Mesenchymal stem cell (in vitro differentiated cells and primary cell): ENCODE measurements at regions not wholly inside any gene's neighbourhood (a gene's known extent, or its start where the extent isn't known, plus 50 kb on each side); places are given as distances from the start of the nearest gene placed in this dataset.

Experiments
- DNase-seq: peaks from one replicate; pipeline ENCODE4 v3.0.0-alpha.2; 2013
- H2AFZ ChIP-seq: one replicate; pipeline ENCODE4 v1.6.1; 2013; ENCODE audit warnings: low read depth, mild to moderate bottlenecking, control low read depth, inconsistent platforms, low read length, moderate library complexity
- H2AK5ac ChIP-seq: 2 replicates; pipeline ENCODE4 v1.6.1; 2013; ENCODE audit warnings: low read length, moderate library complexity, mild to moderate bottlenecking, inconsistent platforms; ENCODE audit not compliant: severe bottlenecking
- H2BK120ac ChIP-seq: one replicate; pipeline ENCODE4 v1.6.1; 2013; ENCODE audit warnings: low read depth, mild to moderate bottlenecking, inconsistent platforms, low read length, moderate library complexity
- H2BK12ac ChIP-seq, 2 experiments: one replicate each; pipeline ENCODE4 v1.6.1; 2013; ENCODE audit warnings: inconsistent platforms in 2 of 2, low read length in 2 of 2, mild to moderate bottlenecking in 2 of 2, moderate library complexity in 2 of 2, control low read depth in 1 of 2
- H2BK15ac ChIP-seq: one replicate; pipeline ENCODE4 v1.6.1; 2013; ENCODE audit warnings: mild to moderate bottlenecking, low read depth, inconsistent platforms; ENCODE audit not compliant: poor library complexity, severe bottlenecking
- H2BK5ac ChIP-seq: 2 replicates; pipeline ENCODE4 v1.6.1; 2013; ENCODE audit warnings: low read depth, mild to moderate bottlenecking, low read length, control low read depth, inconsistent platforms; ENCODE audit not compliant: poor library complexity, severe bottlenecking
- H3K14ac ChIP-seq, 2 experiments: one replicate each; pipeline ENCODE4 v1.6.1; 2013; ENCODE audit warnings: inconsistent platforms in 2 of 2, low read length in 2 of 2, control low read depth in 1 of 2, mild to moderate bottlenecking in 1 of 2, moderate library complexity in 1 of 2
- H3K18ac ChIP-seq, 2 experiments: one replicate each; pipeline ENCODE4 v1.6.1; 2013; ENCODE audit warnings: inconsistent platforms in 2 of 2, low read length in 2 of 2, control low read depth in 1 of 2, low read depth in 1 of 2, mild to moderate bottlenecking in 1 of 2
- H3K23ac ChIP-seq, 2 experiments: one replicate each; pipeline ENCODE4 v1.6.1; 2013; ENCODE audit warnings: inconsistent platforms in 2 of 2, low read length in 2 of 2, mild to moderate bottlenecking in 2 of 2, moderate library complexity in 2 of 2, control low read depth in 1 of 2
- H3K27ac ChIP-seq: 2 replicates; pipeline ENCODE4 v1.5.1; 2013; ENCODE audit warnings: mild to moderate bottlenecking, moderate library complexity, low read length, control low read depth, inconsistent platforms; ENCODE audit not compliant: poor library complexity, severe bottlenecking
- H3K27me3 ChIP-seq, 2 experiments: 2 replicates each; pipeline versions ENCODE4 v1.6.1 to v1.7.0; 2013; ENCODE audit warnings: low read length in 2 of 2, mild to moderate bottlenecking in 2 of 2, moderate library complexity in 2 of 2, control low read depth in 1 of 2, inconsistent platforms in 1 of 2; ENCODE audit not compliant: control insufficient read depth in 1 of 2, insufficient read depth in 1 of 2
- H3K36me3 ChIP-seq, 2 experiments: 2 replicates each; pipeline versions ENCODE4 v1.6.1 to v1.7.0; 2013; ENCODE audit warnings: low read length in 2 of 2, control low read depth in 1 of 2, inconsistent platforms in 1 of 2, low read depth in 1 of 2, mild to moderate bottlenecking in 1 of 2; ENCODE audit not compliant: insufficient read depth in 2 of 2, control insufficient read depth in 1 of 2
- H3K4ac ChIP-seq, 2 experiments: one replicate each; pipeline ENCODE4 v1.6.1; 2013; ENCODE audit warnings: inconsistent platforms in 2 of 2, low read length in 2 of 2, mild to moderate bottlenecking in 2 of 2, moderate library complexity in 2 of 2, control low read depth in 1 of 2, low read depth in 1 of 2
- H3K4me1 ChIP-seq: 2 replicates; pipeline ENCODE4 v1.6.1; 2013; ENCODE audit warnings: low read depth, low read length, control low read depth; ENCODE audit not compliant: control insufficient read depth, insufficient read depth
- H3K4me2 ChIP-seq: 2 replicates; pipeline ENCODE4 v1.6.1; 2013; ENCODE audit warnings: low read length, mild to moderate bottlenecking, inconsistent platforms; ENCODE audit not compliant: poor library complexity, severe bottlenecking
- H3K4me3 ChIP-seq, 2 experiments: 2 replicates each; pipeline versions ENCODE4 v1.5.1 to v1.7.0; 2013; ENCODE audit warnings: low read length in 2 of 2, mild to moderate bottlenecking in 2 of 2, control low read depth in 1 of 2, low read depth in 1 of 2; ENCODE audit not compliant: insufficient read depth in 1 of 2
- H3K79me1 ChIP-seq: replicated peaks from 2 replicates; pipeline ENCODE4 v1.6.1; 2013; ENCODE audit warnings: mild to moderate bottlenecking, control low read depth, low read length, inconsistent platforms; ENCODE audit not compliant: poor library complexity, severe bottlenecking
- H3K9ac ChIP-seq: 2 replicates; pipeline ENCODE4 v1.7.0; 2013; ENCODE audit warnings: mild to moderate bottlenecking, low read length, moderate library complexity
- H3K9me3 ChIP-seq: 2 replicates; pipeline ENCODE4 v1.7.0; 2013; ENCODE audit warnings: mild to moderate bottlenecking, low read length; ENCODE audit not compliant: control insufficient read depth
- H4K8ac ChIP-seq: one replicate; pipeline ENCODE4 v1.6.1; 2013; ENCODE audit warnings: inconsistent platforms, mild to moderate bottlenecking, low read length, moderate library complexity
- H4K91ac ChIP-seq: one replicate; pipeline ENCODE4 v1.6.1; 2013; ENCODE audit warnings: mild to moderate bottlenecking, low read length, inconsistent platforms
- WGBS: methylation state at CpG from one replicate; pipeline ENCODE4 v1.1.7; 2013; ENCODE audit warnings: mixed read lengths; 5-methylcytosine and 5-hydroxymethylcytosine counted together

DNA sequence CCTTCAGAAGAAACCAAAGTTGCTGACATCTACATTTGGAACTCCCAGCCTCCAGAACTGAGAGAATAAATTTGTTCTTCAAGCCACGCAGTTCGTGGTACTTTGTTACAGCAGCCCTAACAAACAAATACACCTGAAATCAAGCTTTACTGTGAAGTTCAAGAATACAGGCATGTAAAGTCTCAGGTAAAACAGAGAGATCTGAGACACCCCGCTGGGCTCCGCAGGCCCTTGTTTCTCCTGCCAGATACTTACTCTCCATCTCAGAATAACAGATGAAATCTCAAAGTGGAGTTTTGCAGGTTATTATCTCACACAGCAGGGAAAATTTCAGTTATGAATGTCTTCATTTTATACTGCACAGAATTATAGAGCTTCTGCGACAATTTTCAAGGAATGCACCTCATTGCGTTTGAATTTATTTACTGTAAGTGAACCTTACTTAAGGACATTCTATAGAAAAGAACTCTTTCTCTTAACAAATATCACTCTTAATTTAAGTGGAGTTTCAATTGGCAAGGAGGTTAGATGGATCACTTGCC lies 492.4 kb upstream of the LRATD1 start:
- H2BK5ac ChIP-seq: no peak overlapping the region
- H3K4me3 ChIP-seq: no peak overlapping the region
- H3K9me3 ChIP-seq: peaks cover 3% of the 10 kb centered on the region
- WGBS: 86% methylated on average over 5 of the region's 6 CpGs
- H3K18ac ChIP-seq: no peak overlapping the region
- H3K23ac ChIP-seq: no peak overlapping the region
- H2AFZ ChIP-seq: no peak overlapping the region
- H3K4me2 ChIP-seq: no peak overlapping the region
- no peak overlapping the region for H2AK5ac ChIP-seq
- H2BK12ac ChIP-seq: no peak overlapping the region
- no peak overlapping the region for H4K91ac ChIP-seq
- H2BK120ac ChIP-seq: no peak overlapping the region
- no peaks in the 10 kb centered on the region for H3K79me1 ChIP-seq
- no peaks in the 10 kb centered on the region for H3K36me3 ChIP-seq
- H2BK15ac ChIP-seq: no peak overlapping the region
- H3K27ac ChIP-seq: no peak overlapping the region
- no peaks in the 10 kb centered on the region for H3K4me1 ChIP-seq
- no peaks in the 10 kb centered on the region for H3K27me3 ChIP-seq
- no peak overlapping the region for H3K4ac ChIP-seq
- H3K14ac ChIP-seq: no peak overlapping the region
- no peak overlapping the region for H4K8ac ChIP-seq
- H3K9ac ChIP-seq: no peak overlapping the region
- no peak for DNase-seq

DNA sequence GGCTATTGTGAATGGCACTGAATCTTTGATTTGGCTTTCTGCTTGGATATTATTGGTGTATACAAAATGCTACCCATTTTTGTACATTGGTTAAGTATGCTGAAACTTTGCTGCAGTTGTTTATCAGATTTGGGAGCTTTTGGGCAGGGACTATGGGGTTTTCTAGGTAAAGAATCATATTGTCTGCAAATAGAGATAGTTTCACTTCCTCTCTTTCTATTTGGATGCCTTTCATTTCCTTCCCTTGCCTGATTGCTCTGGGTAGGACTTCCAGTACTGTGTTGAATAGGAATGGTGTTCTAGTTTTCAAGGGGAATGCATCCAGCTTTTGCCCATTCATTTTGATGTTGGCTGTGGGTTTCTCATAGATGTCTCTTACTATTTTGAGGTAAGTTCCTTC lies 489.1 kb upstream of the LRATD1 start:
- Histone ChIP-seq H2AK5ac (no peak overlapping the region), H4K8ac (no peak overlapping the region), H3K14ac (no peak overlapping the region), H2BK12ac (no peak overlapping the region), H2BK120ac (no peak overlapping the region), H3K36me3 (no peaks in the 10 kb centered on the region), H2BK5ac (no peak overlapping the region), H3K4ac (no peak overlapping the region), H3K23ac (no peak overlapping the region), H3K4me3 (no peak overlapping the region), H2BK15ac (no peak overlapping the region), H3K9ac (no peak overlapping the region), H3K9me3 (peaks cover 3% of the 10 kb centered on the region), H3K27me3 (no peaks in the 10 kb centered on the region), H3K79me1 (no peaks in the 10 kb centered on the region), H3K4me1 (no peaks in the 10 kb centered on the region), H3K18ac (no peak overlapping the region), H4K91ac (no peak overlapping the region), H2AFZ (no peak overlapping the region), H3K4me2 (no peak overlapping the region), H3K27ac (no peak overlapping the region)
- no peak for DNase-seq

DNA sequence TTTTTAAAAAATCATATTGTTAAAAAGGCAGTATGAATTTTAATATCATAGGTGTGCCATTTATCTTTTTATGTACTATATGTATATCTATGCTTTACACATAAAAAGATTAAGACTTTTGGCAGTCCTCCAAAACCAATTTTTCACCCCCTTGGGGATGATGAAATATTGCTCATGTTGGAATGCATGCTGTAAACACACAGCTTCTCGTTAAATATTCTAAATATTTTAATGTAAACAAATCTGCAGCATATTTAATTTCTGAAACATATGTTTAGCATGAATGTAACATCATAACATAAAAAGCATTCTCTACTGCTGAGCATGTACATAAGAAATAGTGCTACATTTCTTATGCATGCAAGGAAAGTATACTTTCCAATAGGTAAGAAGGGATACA lies 484.3 kb upstream of the LRATD1 start:
- H3K4me1 ChIP-seq: no peaks in the 10 kb centered on the region
- no peaks in the 10 kb centered on the region for H3K36me3 ChIP-seq
- no peak overlapping the region for H3K23ac ChIP-seq
- H2BK12ac ChIP-seq: no peak overlapping the region
- no peak overlapping the region for H2BK5ac ChIP-seq
- no peak overlapping the region for H2AFZ ChIP-seq
- H3K79me1 ChIP-seq: no peaks in the 10 kb centered on the region
- no peak overlapping the region for H3K9ac ChIP-seq
- H3K14ac ChIP-seq: no peak overlapping the region
- no peak overlapping the region for H2AK5ac ChIP-seq
- no peak overlapping the region for H3K18ac ChIP-seq
- H2BK120ac ChIP-seq: no peak overlapping the region
- H2BK15ac ChIP-seq: no peak overlapping the region
- no peak overlapping the region for H3K4ac ChIP-seq
- no peak overlapping the region for H4K91ac ChIP-seq
- no peak for DNase-seq
- no peak overlapping the region for H3K4me3 ChIP-seq
- WGBS: no CpG with 5 or more reads among the region's 1 CpG
- no peak overlapping the region for H4K8ac ChIP-seq
- no peak overlapping the region for H3K27ac ChIP-seq
- peaks cover 3% of the 10 kb centered on the region for H3K9me3 ChIP-seq
- no peak overlapping the region for H3K4me2 ChIP-seq
- no peaks in the 10 kb centered on the region for H3K27me3 ChIP-seq

DNA sequence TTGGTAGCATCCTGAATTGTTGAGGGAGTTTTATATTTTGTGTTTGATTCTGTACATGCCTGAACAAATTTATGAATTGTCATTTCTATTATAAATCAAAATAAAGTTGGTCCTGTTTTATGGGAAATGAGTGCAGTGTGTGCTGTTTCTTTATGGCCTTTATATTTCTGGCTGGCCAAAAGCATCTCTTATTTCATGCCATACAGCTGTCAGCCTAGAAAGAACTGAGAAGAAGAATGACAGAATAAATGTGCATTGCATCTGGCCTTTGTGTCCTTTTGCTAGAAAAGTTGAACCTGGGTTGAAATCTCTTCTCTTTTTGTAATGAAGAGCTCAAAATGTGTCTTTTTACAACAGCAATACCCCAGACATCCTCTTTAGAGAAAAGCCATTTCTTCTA lies 474.7 kb upstream of the LRATD1 start:
- Histone ChIP-seq H3K23ac (no peak overlapping the region), H4K91ac (no peak overlapping the region), H2BK12ac (no peak overlapping the region), H3K27ac (no peak overlapping the region), H3K79me1 (no peaks in the 10 kb centered on the region), H3K4me3 (no peak overlapping the region), H2BK5ac (no peak overlapping the region), H2BK120ac (no peak overlapping the region), H2AFZ (no peak overlapping the region), H3K4ac (no peak overlapping the region), H3K4me2 (no peak overlapping the region), H3K27me3 (no peaks in the 10 kb centered on the region), H3K36me3 (no peaks in the 10 kb centered on the region), H3K9ac (no peak overlapping the region), H3K18ac (no peak overlapping the region), H2AK5ac (no peak overlapping the region), H3K14ac (no peak overlapping the region), H3K9me3 (peaks cover 6% of the 10 kb centered on the region), H2BK15ac (no peak overlapping the region), H3K4me1 (no peaks in the 10 kb centered on the region), H4K8ac (no peak overlapping the region)
- no peak for DNase-seq
